HepG2 (cell line): ENCODE measurements at regions not wholly inside any gene's neighbourhood (a gene's known extent, or its start where the extent isn't known, plus 50 kb on each side); places are given as distances from the start of the nearest gene placed in this dataset.

Source experiments
- ATF7 ChIP-seq, 2 experiments: fragments of 450-650 bp in 1 of 2; sonication (generic) in 1 of 2; formaldehyde crosslinking in 1 of 2; IDR thresholded peaks; 2 replicates each; pipeline versions ENCODE4 v1.4.0 to v1.6.1; 2016 to 2020; ENCODE audit warnings: antibody characterized with exemption in 1 of 2, mild to moderate bottlenecking in 1 of 2, missing genetic modification reagents in 1 of 2
- BRD4 ChIP-seq: sonication (generic); formaldehyde crosslinking; IDR thresholded peaks from 2 replicates; pipeline ENCODE4 v1.4.0; 2020; ENCODE audit warnings: missing genetic modification reagents
- EHMT2 ChIP-seq: fragments of 200-600 bp; sonication (generic); IDR thresholded peaks from 2 replicates; pipeline ENCODE4 v1.7.0; 2017; ENCODE audit warnings: antibody characterized with exemption, low read depth, low read length, borderline replicate concordance
- HNRNPH1 ChIP-seq: fragments of 200-400 bp; formaldehyde crosslinking; optimal IDR thresholded peaks from 2 replicates; pipeline ENCODE3; 2017; ENCODE audit warnings: mild to moderate bottlenecking, low read depth, low read length
- MAX ChIP-seq: IDR thresholded peaks from 2 replicates; pipeline ENCODE4 v1.6.1; 2012; ENCODE audit warnings: inconsistent platforms
- PRDM15 ChIP-seq: sonication (generic); formaldehyde crosslinking; IDR thresholded peaks from 2 replicates; pipeline ENCODE4 v1.4.0; 2020; ENCODE audit warnings: missing genetic modification reagents
- SMARCE1 ChIP-seq: fragments of 450-650 bp; IDR thresholded peaks from 2 replicates; pipeline ENCODE4 v1.6.1; 2017; ENCODE audit warnings: borderline replicate concordance
- SNAI1 ChIP-seq: sonication (generic); formaldehyde crosslinking; IDR thresholded peaks from 2 replicates; pipeline ENCODE4 v1.5.0; 2020; ENCODE audit warnings: mild to moderate bottlenecking, missing genetic modification reagents, borderline replicate concordance
- ZFY ChIP-seq: sonication (generic); formaldehyde crosslinking; IDR thresholded peaks from 2 replicates; pipeline ENCODE4 v1.4.0; 2020; ENCODE audit warnings: missing genetic modification reagents

- no peak for TF ChIP-seq PRDM15
- TF ChIP-seq ZFY (CRISPR knock-in tag), result no peak
- TF ChIP-seq EHMT2, result no peak
- TF ChIP-seq SMARCE1, result no peak
- no peak for TF ChIP-seq ATF7 (IDR thresholded peaks at IDR 0.05)
- TF ChIP-seq ATF7 (CRISPR knock-in tag; IDR thresholded peaks at IDR 0.05), result no peak
- no peak for TF ChIP-seq SNAI1 (CRISPR knock-in tag)
- TF ChIP-seq MAX, result no peak
- TF ChIP-seq BRD4 (CRISPR knock-in tag), result no peak
- no peak for TF ChIP-seq HNRNPH1
Measured at GRCh38 chr3:107198581-107199181, 178.6 kb upstream of the CCDC54 start.
